ACHN (cell line): ENCODE measurements at regions not wholly inside any gene's neighbourhood (a gene's known extent, or its start where the extent isn't known, plus 50 kb on each side); places are given as distances from the start of the nearest gene placed in this dataset.
A peak's percentile ranks its signal among the peaks of the same experiment; 100 is the strongest.

Source experiments
- DNase-seq: peaks from one replicate; pipeline ENCODE4 v3.0.0-alpha.2; 2015
- in situ Hi-C: cut with HindIII; loops from 2 replicates; pipeline ENCODE4 v1.10.0; 2017; ENCODE audit warnings: low sequenced_read_pairs, low pct_ligation_motif_present, low pct_unique_long_range_greater_than_20kb

- DNase-seq = peak; percentile 51
These were observed 60.9 kb upstream of the GDNF start for GRCh38 chr5:37900692-37901091.

GRCh38 chr5:37899037-37899436 is 59.2 kb upstream of the GDNF start:
- no peak for DNase-seq
- in situ Hi-C loops = no loop called here

More at GRCh38 chr5:37900692-37901091, 60.9 kb upstream of the GDNF start:
- in situ Hi-C loops = no loop called here

- DNase-seq = no peak
- in situ Hi-C loops = no loop called here
These were observed 56.3 kb upstream of the GDNF start for GRCh38 chr5:37896159-37896558.

- no peak for DNase-seq
- in situ Hi-C loops = no loop called here
These were observed 53.7 kb upstream of the GDNF start for GRCh38 chr5:37893434-37894134.

GRCh38 chr5:37892586-37892985 is 52.7 kb upstream of the GDNF start:
- in situ Hi-C loops = no loop called here
- DNase-seq = no peak

- no peak for DNase-seq
- in situ Hi-C loops = no loop called here
These were observed 52.0 kb upstream of the GDNF start for GRCh38 chr5:37891832-37892231.

- in situ Hi-C loops = no loop called here
- DNase-seq = no peak
These were observed 49.9 kb upstream of the GDNF start for GRCh38 chr5:37889612-37890317.
